ENCODE measurements at regions not wholly inside any gene's neighbourhood (a gene's known extent, or its start where the extent isn't known, plus 50 kb on each side); places are given as distances from the start of the nearest gene placed in this dataset.
A peak's percentile ranks its signal among the peaks of the same experiment; 100 is the strongest.
"Not testable (repeated sequence)": the region's sequence is repeated elsewhere in the genome, so short reads cannot be mapped to it uniquely, and the experiment has no call there.

DNA sequence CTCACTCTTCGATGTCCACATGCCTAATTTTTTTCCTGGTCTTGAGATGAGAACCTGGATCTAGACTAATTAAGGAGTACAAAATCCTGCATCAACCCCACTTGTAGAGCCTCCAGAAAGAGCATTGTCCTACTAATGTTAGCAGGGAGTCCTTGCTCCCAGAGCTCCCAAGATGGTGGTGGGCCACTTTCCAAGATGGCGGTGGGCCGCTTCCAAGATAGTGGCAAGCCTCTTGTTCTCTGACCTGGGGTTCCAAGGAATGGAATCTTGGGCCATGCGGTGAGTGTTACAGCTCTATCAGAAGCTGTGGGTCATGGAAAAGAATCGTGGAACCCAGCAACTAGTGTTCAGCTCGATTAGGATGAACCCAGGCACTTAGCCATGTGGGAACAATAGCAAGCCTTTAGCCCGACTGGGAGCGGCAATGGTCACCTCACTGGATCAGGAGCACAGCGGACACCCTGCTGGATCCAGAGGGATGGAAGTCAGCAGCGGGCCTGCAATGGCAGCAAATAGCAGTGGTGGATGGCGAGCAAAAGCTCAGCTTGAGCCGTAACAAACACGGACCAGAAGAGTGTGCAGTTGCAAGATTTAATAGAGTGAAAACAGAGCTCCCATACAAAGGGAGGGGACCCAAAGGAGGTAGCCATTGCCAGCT, 1997.5 kb upstream of the RAG2 start:
- not testable (repeated sequence) for H3K4me3 ChIP-seq (ENCODE audit: extremely low read depth, insufficient read depth, low read length, poor library complexity, severe bottlenecking); H3K9me3 ChIP-seq (ENCODE audit: control insufficient read depth, low read length); H3K4me1 ChIP-seq (ENCODE audit: control insufficient read depth, insufficient read depth, low read length, poor library complexity, severe bottlenecking); H3K36me3 ChIP-seq (ENCODE audit: control insufficient read depth, insufficient read depth, low read length); H3K27ac ChIP-seq (ENCODE audit: low read depth, low read length, severe bottlenecking)
- WGBS, 2 experiments (ENCODE audit: insufficient coverage in 2 of 2), result 91 to 95% methylated on average over 10 to 12 of the region's 13 CpGs

DNA sequence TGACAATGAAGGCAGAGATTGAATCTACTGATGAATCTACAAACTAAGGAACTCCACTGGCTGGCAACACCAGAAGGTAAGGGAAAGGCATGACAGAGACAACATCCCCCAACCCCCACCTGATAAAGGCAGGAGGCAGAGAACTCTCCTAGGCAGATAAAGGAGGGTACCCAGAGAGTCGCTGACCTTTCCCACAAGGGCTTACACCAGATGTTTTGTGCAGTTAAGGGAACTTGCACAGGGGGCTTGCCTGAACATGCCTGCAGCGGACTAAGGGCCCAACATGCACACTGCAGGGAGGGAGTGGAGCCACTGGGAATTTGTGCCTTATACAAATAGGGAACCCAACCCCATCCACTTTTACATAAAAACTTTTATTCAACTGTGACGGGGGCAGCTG, 1996.9 kb upstream of the RAG2 start:
- WGBS, 2 experiments (ENCODE audit: insufficient coverage in 2 of 2), result 86 to 100% methylated on average over 1 to 2 of the region's 3 CpGs
- H3K9me3 ChIP-seq (ENCODE audit: control insufficient read depth, low read length), result no peaks in the 10 kb centered on the region
- no peak overlapping the region for H3K27ac ChIP-seq (ENCODE audit: low read depth, low read length, severe bottlenecking)
- H3K4me3 ChIP-seq (ENCODE audit: extremely low read depth, insufficient read depth, low read length, poor library complexity, severe bottlenecking), result no peak overlapping the region
- H3K4me1 ChIP-seq (ENCODE audit: control insufficient read depth, insufficient read depth, low read length, poor library complexity, severe bottlenecking), result no peaks in the 10 kb centered on the region
- no peaks in the 10 kb centered on the region for H3K36me3 ChIP-seq (ENCODE audit: control insufficient read depth, insufficient read depth, low read length)

DNA sequence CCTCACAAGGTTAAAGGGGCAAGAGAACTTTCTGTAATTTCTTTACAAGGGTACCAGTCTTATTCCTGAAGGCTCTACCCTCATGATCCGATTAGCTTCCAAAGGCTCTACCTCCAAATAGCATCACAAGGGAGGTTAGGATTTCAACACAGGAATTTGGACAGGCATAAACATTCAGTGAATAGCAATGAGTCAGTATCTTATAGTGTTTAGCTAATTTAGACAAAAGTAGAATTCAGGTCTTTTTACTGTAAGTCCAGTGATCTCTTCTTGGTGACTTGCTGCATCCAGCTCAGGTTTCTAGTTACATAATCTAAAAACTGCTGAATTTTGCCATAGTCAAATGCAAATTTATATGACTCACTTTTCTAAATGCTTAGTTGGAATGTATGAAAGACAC, 1995.6 kb upstream of the RAG2 start:
- Histone ChIP-seq H3K9me3 (ENCODE audit: control insufficient read depth, low read length) (no peaks in the 10 kb centered on the region), H3K36me3 (ENCODE audit: control insufficient read depth, insufficient read depth, low read length) (no peaks in the 10 kb centered on the region), H3K4me3 (ENCODE audit: extremely low read depth, insufficient read depth, low read length, poor library complexity, severe bottlenecking) (no peak overlapping the region), H3K4me1 (ENCODE audit: control insufficient read depth, insufficient read depth, low read length, poor library complexity, severe bottlenecking) (no peaks in the 10 kb centered on the region), H3K27ac (ENCODE audit: low read depth, low read length, severe bottlenecking) (no peak overlapping the region)
- WGBS, 2 experiments (ENCODE audit: insufficient coverage in 2 of 2), result 100% methylated on average over 1 of the region's 1 CpG; no CpG with 5 or more reads in 1 of the 2 experiments

DNA sequence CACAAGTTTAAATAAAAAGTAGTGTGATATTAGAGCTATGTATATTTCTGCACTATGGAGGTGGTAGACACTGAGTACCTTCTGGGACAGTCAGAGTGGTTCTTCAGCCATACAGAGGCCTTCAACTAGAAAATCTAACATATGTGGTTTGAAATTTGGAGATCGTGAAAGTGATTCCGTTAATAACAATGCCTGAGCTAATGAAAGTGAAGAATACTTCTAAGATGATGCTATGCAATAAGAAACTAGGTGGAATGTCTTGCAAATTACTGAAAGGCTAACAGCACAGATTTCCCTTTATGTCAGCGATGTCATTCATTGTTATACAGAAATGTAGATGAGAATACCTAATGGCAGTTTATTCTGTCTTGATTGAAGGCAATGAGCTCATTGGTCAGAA, 1984.7 kb upstream of the RAG2 start:
- no peaks in the 10 kb centered on the region for H3K36me3 ChIP-seq (ENCODE audit: control insufficient read depth, insufficient read depth, low read length)
- no peak overlapping the region for H3K4me3 ChIP-seq (ENCODE audit: extremely low read depth, insufficient read depth, low read length, poor library complexity, severe bottlenecking)
- 60 to 67% methylated on average over 2 to 3 of the region's 3 CpGs for WGBS, 2 experiments (ENCODE audit: insufficient coverage in 2 of 2)
- peaks cover 6% of the 10 kb centered on the region for H3K9me3 ChIP-seq (ENCODE audit: control insufficient read depth, low read length)
- H3K27ac ChIP-seq (ENCODE audit: low read depth, low read length, severe bottlenecking), result no peak overlapping the region
- no peaks in the 10 kb centered on the region for H3K4me1 ChIP-seq (ENCODE audit: control insufficient read depth, insufficient read depth, low read length, poor library complexity, severe bottlenecking)

DNA sequence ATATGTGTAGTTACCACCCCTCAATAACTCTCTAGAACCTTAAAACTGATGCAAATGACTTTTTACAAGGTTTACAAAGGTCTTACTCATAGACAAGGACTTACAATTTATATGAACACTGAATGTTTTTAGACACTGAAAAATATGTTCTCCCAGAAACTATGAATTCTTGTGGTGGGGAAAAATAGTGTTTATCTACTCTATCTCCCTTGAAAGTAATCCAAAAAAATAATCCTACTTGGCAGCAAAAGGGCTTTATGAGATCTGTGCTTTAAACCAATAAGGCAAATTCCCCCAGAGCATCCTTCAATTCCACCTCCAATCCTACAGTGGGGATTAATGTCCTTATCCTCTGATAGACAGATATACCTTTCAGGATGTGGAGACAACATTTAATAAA, 1984.1 kb upstream of the RAG2 start:
- Histone ChIP-seq H3K36me3 (ENCODE audit: control insufficient read depth, insufficient read depth, low read length) (no peaks in the 10 kb centered on the region), H3K27ac (ENCODE audit: low read depth, low read length, severe bottlenecking) (no peak overlapping the region), H3K9me3 (ENCODE audit: control insufficient read depth, low read length) (peaks cover 6% of the 10 kb centered on the region), H3K4me3 (ENCODE audit: extremely low read depth, insufficient read depth, low read length, poor library complexity, severe bottlenecking) (no peak overlapping the region), H3K4me1 (ENCODE audit: control insufficient read depth, insufficient read depth, low read length, poor library complexity, severe bottlenecking) (no peaks in the 10 kb centered on the region)

DNA sequence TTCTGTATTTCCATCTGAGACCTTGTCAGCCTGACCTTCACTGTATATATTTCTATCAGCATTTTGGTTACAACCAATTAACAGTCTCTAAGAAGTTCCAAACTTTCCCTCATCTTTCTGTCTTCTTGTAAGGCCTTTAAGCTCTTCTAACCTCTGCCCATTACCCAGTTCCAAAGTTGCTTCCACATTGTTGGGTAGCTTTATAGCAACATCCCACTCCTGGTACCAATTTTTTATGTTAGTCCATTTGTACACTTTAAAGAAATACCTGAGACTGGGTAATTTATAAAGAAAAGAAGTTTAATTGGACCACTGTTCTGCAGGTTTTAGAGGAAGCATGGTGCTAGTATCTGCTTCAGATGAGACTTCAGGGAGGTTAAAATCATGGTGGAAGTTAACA, 1979.7 kb upstream of the RAG2 start:
- Histone ChIP-seq H3K4me1 (ENCODE audit: control insufficient read depth, insufficient read depth, low read length, poor library complexity, severe bottlenecking) (no peaks in the 10 kb centered on the region), H3K4me3 (ENCODE audit: extremely low read depth, insufficient read depth, low read length, poor library complexity, severe bottlenecking) (no peak overlapping the region), H3K27ac (ENCODE audit: low read depth, low read length, severe bottlenecking) (no peak overlapping the region), H3K9me3 (ENCODE audit: control insufficient read depth, low read length) (peaks cover 6% of the 10 kb centered on the region), H3K36me3 (ENCODE audit: control insufficient read depth, insufficient read depth, low read length) (no peaks in the 10 kb centered on the region)

DNA sequence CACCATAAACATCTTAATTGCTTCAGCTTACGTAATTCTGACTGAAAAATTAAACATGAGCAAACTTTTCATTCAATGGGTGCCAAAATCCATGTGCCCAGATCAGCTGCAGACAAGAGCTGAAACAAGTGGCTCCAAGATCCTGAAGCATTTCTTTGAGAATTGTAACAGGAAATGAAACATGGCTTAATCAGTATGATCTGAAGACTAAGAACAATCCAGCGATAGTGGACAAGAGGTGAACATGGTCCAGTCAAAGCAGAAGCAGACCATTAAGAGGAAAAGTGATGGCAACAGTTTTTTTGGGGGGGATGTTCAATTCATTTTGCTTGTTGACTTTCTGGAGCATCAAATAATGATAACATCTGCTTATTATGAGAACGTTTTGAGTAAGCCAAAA, 1964.5 kb upstream of the RAG2 start:
- no peaks in the 10 kb centered on the region for H3K36me3 ChIP-seq (ENCODE audit: control insufficient read depth, insufficient read depth, low read length)
- 74 to 90% methylated on average over 2 of the region's 3 CpGs for WGBS, 2 experiments (ENCODE audit: insufficient coverage in 2 of 2)
- no peaks in the 10 kb centered on the region for H3K9me3 ChIP-seq (ENCODE audit: control insufficient read depth, low read length)
- H3K4me1 ChIP-seq (ENCODE audit: control insufficient read depth, insufficient read depth, low read length, poor library complexity, severe bottlenecking), result no peaks in the 10 kb centered on the region
- no peak overlapping the region for H3K4me3 ChIP-seq (ENCODE audit: extremely low read depth, insufficient read depth, low read length, poor library complexity, severe bottlenecking)
- no peak overlapping the region for H3K27ac ChIP-seq (ENCODE audit: low read depth, low read length, severe bottlenecking)

DNA sequence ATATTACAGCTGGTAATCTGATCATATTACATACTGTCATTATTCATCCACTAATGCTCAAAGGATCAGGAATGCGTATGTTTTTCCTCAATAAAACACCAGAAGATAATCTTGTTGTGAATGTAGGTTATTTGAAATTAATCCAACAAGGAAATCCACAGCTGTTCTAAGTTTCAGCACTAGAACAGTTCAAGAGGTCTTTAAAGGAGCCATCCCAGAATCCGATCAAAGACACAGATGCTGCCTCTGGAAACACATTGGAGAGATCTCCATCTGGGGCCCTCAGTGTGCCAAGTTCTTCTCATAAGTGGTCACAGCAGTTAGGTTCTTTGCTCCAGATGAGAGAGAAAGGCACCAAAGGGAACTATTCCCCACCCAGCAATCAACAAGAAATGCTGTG, 1955.1 kb upstream of the RAG2 start:
- no peak overlapping the region for H3K27ac ChIP-seq (ENCODE audit: low read depth, low read length, severe bottlenecking)
- no peaks in the 10 kb centered on the region for H3K9me3 ChIP-seq (ENCODE audit: control insufficient read depth, low read length)
- no peaks in the 10 kb centered on the region for H3K36me3 ChIP-seq (ENCODE audit: control insufficient read depth, insufficient read depth, low read length)
- no peaks in the 10 kb centered on the region for H3K4me1 ChIP-seq (ENCODE audit: control insufficient read depth, insufficient read depth, low read length, poor library complexity, severe bottlenecking)
- H3K4me3 ChIP-seq (ENCODE audit: extremely low read depth, insufficient read depth, low read length, poor library complexity, severe bottlenecking), result no peak overlapping the region
- 94% methylated on average over 1 of the region's 2 CpGs; no CpG with 5 or more reads in 1 of the 2 experiments for WGBS, 2 experiments (ENCODE audit: insufficient coverage in 2 of 2)

DNA sequence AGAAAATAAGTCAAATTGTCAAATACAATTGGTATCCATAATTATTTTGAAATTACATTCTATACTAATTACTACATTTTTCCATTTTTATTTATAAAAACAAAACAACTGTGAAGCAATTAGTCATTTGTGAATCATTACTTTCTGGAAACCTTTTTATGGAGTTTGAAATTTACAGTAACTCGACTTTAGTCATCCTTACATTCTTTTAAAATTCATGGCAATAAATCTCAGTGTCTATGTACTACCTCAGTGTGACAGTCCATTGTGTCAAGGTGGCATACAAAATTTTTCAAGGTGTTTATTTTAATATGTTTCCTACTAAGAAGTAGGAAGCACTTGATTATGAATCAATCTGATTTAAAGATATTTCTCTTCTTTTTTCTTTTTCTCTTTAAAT, 1949.4 kb upstream of the RAG2 start:
- no peak overlapping the region for H3K4me3 ChIP-seq (ENCODE audit: extremely low read depth, insufficient read depth, low read length, poor library complexity, severe bottlenecking)
- no peaks in the 10 kb centered on the region for H3K36me3 ChIP-seq (ENCODE audit: control insufficient read depth, insufficient read depth, low read length)
- no CpG with 5 or more reads among the region's 1 CpG for WGBS, 2 experiments (ENCODE audit: insufficient coverage in 2 of 2)
- no peaks in the 10 kb centered on the region for H3K9me3 ChIP-seq (ENCODE audit: control insufficient read depth, low read length)
- H3K4me1 ChIP-seq (ENCODE audit: control insufficient read depth, insufficient read depth, low read length, poor library complexity, severe bottlenecking), result peaks cover 10% of the 10 kb centered on the region
- H3K27ac ChIP-seq (ENCODE audit: low read depth, low read length, severe bottlenecking), result no peak overlapping the region

DNA sequence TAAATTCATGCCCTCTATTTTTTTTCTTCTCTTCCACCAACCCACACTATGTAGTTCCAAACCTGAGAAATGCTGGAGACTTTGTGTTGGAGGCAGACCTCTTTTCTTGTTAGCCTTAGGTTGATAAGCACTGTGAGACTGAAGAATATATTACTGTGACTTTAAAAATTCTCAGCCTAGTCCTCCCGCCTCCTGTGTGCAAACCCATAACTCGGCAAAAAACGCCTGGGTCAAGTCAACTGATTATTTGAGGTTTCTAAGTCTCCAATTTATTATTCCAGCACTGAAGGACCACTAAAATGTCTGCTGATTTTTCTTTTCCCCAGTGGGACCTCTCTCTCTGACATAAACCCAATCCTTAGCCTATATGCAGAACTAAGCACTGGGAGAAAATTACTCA, 1946.0 kb upstream of the RAG2 start:
- Histone ChIP-seq H3K4me3 (ENCODE audit: extremely low read depth, insufficient read depth, low read length, poor library complexity, severe bottlenecking) (no peak overlapping the region), H3K4me1 (ENCODE audit: control insufficient read depth, insufficient read depth, low read length, poor library complexity, severe bottlenecking) (peaks cover 10% of the 10 kb centered on the region), H3K9me3 (ENCODE audit: control insufficient read depth, low read length) (no peaks in the 10 kb centered on the region), H3K27ac (ENCODE audit: low read depth, low read length, severe bottlenecking) (peak overlapping the region; percentile 17), H3K36me3 (ENCODE audit: control insufficient read depth, insufficient read depth, low read length) (no peaks in the 10 kb centered on the region)
- WGBS, 2 experiments (ENCODE audit: insufficient coverage in 2 of 2), result 52 to 64% methylated on average over 2 to 3 of the region's 3 CpGs

DNA sequence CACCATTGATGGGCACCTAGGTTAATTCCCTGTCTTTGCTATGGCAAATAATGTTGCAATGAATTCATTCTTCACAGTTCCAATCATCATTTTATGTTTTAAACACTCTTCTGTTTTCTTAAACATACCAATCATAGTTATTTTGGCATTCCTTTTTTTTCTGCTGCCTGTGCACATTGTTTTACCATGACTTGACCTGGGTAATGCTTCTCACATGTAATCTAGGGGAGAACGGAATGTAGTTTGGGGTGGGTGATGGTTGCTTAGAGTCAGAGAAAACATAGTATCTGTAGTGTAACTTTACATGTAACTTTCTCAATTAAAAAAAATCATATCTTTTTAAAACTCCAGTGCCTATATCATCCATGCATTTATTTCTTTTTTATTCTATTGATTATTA, 1945.3 kb upstream of the RAG2 start:
- no CpG with 5 or more reads among the region's 1 CpG for WGBS, 2 experiments (ENCODE audit: insufficient coverage in 2 of 2)

More for the DNA sequence above, 1945.3 kb upstream of the RAG2 start:
- H3K4me1 ChIP-seq (ENCODE audit: control insufficient read depth, insufficient read depth, low read length, poor library complexity, severe bottlenecking), result peaks cover 10% of the 10 kb centered on the region
- no peaks in the 10 kb centered on the region for H3K36me3 ChIP-seq (ENCODE audit: control insufficient read depth, insufficient read depth, low read length)
- no peak overlapping the region for H3K27ac ChIP-seq (ENCODE audit: low read depth, low read length, severe bottlenecking)
- H3K4me3 ChIP-seq (ENCODE audit: extremely low read depth, insufficient read depth, low read length, poor library complexity, severe bottlenecking), result no peak overlapping the region
- H3K9me3 ChIP-seq (ENCODE audit: control insufficient read depth, low read length), result no peaks in the 10 kb centered on the region
